B cell (primary cell): ENCODE measurements at regions not wholly inside any gene's neighbourhood (a gene's known extent, or its start where the extent isn't known, plus 50 kb on each side); places are given as distances from the start of the nearest gene placed in this dataset.

ENCODE experiments used
- EZH2 ChIP-seq: IDR thresholded peaks from 2 replicates; pipeline ENCODE4 v1.6.1; 2012; ENCODE audit warnings: borderline replicate concordance, low read depth, mild to moderate bottlenecking, moderate library complexity, low read length; ENCODE audit not compliant: insufficient read depth, poor library complexity, severe bottlenecking
- TF ChIP-seq, protein P1 (sequence below): fragments of 200-600 bp; IDR thresholded peaks from one replicate; pipeline ENCODE4 v1.8.0; 2022; ENCODE audit warnings: antibody characterized with exemption, mild to moderate bottlenecking

DNA sequence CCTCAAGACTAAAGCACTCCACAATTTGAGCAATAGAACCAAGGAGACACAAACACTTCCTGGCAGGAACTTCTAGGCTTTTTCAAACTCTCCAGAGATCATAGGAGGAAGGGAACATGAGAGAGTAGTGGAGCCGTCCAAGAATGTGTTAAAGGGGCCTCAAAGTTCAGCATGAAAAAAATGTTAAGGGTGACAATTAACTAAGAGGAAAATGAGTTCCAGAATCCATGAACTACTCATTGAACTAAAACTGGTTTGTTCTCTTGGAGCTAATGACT is 122.0 kb downstream of the WIF1 start:
- TF ChIP-seq, protein P1, sequence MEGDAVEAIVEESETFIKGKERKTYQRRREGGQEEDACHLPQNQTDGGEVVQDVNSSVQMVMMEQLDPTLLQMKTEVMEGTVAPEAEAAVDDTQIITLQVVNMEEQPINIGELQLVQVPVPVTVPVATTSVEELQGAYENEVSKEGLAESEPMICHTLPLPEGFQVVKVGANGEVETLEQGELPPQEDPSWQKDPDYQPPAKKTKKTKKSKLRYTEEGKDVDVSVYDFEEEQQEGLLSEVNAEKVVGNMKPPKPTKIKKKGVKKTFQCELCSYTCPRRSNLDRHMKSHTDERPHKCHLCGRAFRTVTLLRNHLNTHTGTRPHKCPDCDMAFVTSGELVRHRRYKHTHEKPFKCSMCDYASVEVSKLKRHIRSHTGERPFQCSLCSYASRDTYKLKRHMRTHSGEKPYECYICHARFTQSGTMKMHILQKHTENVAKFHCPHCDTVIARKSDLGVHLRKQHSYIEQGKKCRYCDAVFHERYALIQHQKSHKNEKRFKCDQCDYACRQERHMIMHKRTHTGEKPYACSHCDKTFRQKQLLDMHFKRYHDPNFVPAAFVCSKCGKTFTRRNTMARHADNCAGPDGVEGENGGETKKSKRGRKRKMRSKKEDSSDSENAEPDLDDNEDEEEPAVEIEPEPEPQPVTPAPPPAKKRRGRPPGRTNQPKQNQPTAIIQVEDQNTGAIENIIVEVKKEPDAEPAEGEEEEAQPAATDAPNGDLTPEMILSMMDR: no peak
- TF ChIP-seq EZH2: no peak
